Islet of Langerhans (tissue), 1 donor: ENCODE measurements at regions not wholly inside any gene's neighbourhood (a gene's known extent, or its start where the extent isn't known, plus 50 kb on each side); places are given as distances from the start of the nearest gene placed in this dataset.
A peak's percentile ranks its signal among the peaks of the same experiment; 100 is the strongest.

ENCODE experiments used
- FAIRE-seq: peaks from one replicate; lab custom pipeline; 2011; peaks lifted over from hg19 to GRCh38; lab: Jason Lieb, UNC

DNA sequence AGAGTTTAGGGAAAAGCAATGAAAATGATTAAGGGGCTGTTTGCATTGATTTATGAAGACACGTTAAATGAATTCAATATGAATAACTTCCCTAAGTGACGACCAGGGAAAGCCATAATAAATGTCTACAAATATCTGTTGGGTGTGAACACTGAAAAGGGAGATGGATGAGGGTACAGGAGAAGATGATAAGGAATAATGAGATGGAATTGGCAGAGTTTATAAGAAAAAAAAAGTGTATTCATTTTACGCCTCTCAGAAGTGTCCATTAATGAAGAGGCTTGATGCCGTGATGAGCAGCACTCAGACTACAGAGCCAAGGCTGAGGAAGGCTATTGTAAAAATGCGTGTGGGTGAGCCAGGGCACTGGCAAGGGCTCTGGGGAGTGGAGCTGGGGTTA lies 346.7 kb upstream of the AKR1E2 start:
- FAIRE-seq, result no peak

DNA sequence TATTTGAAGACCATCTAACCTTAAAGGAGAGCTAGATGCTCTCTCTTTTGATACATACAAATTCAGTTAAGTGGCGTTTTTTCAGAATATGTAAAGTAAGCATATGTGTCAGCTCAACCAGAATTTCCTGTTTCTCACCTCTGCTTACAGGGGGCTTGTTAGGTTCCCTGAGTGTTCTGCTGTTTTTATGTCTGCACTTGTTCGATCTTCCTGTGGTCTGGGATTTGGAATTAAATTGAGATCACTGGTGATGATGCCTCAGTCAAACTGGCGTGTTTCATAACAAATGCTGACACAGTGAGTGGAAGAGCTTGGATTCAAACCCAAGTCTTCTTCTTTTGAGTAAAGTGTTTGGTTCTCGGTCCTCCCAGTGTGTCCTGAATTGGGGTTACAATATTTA lies 348.3 kb upstream of the AKR1E2 start:
- no peak for FAIRE-seq

DNA sequence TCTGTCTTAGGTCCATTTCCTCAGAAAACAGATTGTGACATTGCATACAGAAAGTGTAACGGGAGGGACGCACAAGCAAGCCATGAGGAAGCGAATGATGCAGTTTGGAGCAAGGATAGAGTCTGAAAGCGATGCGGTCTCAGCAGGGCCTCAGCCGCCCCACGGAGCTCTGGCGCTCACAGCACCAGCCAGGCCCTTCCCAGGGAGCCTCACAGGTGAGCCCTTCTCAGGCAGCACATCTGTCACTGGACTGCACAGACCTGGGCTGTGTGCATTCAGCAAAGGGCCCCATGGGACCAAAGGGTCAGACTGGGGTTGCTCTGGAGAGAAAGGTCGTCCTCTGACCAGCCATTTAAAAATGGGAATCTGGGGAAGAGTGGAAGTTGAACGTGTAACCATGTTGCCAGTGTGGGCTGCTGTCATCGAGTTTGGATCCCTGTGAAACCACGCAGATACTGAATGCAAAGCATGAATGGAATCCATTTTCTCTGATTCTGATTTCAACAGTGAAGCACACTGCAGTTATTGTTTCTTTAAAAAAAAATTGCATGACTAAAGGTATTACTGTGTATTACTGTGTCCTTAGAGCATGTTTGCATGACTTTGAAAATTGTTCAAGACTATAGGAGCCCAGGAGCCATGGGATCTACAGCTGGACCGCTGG lies 350.0 kb upstream of the AKR1E2 start:
- no peak for FAIRE-seq

DNA sequence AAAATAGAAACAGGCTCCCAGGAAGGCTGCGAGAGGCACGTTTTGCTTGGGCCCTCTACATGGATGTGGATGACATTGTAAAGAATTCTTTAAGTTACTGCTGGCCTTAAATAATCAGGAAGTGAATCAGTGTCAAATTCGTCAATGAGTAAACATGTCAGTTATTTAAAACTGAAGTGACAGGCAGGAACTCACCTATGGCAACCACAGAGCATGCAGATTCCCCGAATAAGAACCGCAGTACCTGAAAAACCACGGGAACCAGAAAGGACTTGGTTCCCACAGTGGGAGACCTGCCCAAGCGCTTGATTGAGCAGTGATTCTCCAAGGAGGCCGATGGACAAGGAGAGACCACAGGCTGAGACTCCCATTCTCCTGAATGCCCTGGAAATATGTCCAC lies 351.2 kb upstream of the AKR1E2 start:
- FAIRE-seq, result no peak

DNA sequence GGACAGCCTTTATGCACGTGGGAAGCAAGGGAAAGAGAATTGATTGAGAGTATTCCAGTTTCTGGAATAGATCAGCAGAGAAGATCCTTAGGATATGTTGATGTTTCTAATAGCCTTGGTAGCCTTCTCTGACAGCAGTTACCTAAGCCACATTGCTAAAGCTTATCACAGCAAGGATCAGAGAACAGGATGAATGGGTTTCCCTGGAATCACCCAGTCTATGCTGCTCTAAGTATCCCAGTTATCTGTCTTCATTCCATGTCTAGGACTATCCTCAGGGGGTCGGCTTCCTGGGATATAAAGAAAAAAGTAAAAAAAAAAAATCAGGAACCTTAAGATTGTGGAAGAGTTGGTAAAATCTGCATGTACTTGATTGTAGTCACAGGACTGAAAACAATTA lies 352.0 kb upstream of the AKR1E2 start:
- FAIRE-seq, result no peak

DNA sequence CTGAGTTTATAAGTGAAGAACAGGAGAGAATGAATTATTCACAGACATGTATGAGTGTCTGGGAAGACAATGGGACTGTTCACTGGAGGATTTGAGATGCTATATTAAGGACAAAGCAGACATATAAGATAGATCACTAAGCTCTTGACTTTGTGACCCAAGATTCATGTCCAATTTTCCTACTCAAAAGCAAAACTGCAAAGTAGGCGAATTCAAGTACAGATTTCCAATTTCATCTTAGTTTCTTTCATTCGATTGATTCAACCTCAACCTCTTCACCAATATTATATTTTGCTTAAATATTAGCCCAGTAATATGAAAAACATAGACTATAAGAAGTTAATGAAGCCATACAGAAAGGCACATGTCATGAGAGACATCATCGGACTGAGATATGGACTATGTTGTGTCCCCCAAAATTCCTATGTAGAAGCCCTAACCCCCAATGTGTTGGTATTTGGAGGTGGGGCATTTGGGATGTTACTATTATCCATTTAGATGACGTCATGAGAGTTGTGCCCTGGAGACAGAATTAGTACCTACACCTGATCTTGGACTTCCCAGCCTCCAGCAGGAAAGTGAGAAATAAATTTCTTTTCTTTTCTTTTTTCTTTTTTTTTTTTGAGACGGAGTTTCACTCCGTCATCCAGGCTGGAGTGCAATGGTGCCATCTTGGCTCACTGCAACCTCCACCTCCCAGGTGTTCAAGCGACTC lies 353.7 kb upstream of the AKR1E2 start:
- no peak for FAIRE-seq

DNA sequence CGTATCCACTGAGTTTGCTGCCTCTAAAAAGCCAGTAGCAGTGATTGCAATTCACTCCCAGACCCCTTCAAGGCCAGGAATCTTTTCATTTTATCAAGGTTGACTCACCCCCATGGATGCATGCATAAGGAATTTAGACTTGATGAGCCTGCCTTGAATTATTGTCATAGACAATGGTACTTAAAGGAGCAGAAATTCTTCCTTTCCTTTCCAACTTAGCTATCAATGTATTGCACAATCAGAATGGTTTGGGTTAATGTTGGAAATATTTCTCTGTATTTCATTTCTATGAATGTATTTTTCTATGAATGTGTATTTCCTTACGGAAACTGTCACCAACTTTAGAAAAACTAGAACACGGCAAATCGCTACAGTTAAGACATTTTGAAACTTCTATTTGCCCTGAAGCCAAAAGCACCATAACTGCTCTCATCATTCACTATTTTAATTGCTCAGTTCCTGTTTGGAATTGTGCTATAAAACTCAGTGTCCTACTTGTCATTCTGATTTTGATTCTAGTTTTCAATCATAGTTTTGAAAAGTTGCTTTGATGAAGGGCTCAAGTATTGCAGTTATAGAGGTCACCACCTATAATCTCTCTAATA lies 355.7 kb upstream of the AKR1E2 start:
- no peak for FAIRE-seq

DNA sequence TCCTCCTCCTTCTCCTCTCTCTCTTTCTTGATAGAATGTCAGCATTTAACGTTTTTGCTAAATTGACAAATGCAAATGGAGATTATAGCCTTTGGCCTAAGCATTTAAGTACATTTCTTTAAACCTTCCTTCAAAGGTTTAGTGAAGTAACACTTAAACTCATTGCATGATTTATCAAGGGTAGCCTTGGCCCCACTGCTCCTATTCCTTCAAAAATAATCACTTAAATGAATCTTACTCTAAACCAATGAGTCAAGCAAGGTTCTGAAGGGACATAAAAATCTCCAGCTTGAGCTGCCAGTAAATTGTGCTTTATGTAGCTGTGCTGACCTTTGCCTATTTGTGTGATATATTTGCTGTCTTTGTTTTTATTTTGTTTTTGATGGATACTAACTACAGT lies 358.5 kb upstream of the AKR1E2 start:
- FAIRE-seq, result no peak

DNA sequence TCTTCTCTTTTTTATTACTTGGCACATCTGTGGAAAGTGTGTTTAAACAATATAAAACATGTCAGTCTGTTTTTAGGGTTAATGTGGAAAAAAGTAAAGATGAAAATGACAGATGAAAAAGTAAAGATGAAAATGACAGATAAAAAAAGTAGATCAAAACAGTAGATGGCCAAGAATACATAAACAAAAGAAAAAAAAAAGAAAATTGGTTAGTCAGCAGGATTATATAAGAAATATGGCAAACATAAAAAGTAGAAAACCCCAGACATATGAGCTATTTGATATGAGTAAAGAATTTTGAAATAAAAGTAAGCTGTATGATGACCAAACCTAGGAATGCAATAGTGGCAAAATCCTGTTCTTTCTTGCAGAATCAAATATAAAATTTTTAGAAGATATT lies 365.7 kb upstream of the AKR1E2 start:
- no peak for FAIRE-seq

DNA sequence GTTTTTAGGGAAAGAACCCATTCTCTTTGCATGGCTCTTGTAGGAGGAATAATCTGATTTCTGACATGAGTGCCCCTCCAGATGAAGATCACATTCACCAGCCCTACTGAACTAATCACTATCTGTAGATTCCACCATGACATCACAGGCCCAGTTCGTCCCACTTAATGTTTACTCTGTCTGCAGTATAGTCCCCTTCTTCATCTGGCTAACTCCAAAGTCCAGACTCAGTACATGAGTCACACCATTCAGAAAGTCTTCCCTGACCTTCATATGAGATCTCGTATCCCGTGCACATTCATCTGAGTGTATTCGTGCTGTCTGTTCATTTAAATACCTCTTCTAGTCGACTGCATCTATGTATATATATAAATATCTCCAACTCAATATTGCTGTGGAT lies 366.5 kb upstream of the AKR1E2 start:
- FAIRE-seq, result no peak

DNA sequence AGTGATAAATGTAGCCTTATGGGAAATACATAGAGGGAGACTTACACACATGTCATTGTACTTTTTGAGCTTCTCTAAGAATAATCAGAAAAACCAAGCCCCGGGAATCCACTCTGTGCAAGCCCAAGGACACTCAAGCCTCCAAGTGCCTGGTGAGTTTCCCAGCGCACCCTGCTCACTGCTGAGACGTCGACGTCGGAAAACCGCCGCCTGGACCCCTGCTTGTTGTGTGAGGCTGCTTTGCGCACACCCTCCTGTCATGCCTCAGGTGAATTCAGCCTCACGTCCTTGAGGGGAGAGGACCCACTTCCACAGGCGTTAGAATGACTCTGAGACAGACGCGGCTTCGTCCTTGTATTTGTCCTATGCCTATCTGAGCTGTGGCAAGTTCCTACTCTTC lies 368.4 kb upstream of the AKR1E2 start:
- FAIRE-seq, result no peak

DNA sequence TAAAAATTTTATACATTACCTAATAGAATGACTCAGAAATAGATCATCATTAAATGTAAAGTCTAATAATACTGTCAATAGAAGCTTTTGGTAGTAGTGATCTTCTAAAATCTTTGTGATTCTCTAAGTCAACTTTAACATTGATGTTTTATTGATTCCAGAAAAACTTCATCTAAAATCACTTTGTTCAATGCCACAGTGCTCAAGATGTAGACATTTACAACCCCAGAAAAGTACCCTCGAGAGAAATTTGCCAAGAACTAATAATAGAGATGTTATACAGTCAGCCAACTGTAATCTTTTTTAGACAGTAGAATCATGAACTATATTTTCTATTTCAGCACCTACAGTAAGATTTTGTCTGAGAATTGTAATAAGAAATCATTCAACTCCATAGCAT lies 369.2 kb upstream of the AKR1E2 start:
- FAIRE-seq, result no peak

DNA sequence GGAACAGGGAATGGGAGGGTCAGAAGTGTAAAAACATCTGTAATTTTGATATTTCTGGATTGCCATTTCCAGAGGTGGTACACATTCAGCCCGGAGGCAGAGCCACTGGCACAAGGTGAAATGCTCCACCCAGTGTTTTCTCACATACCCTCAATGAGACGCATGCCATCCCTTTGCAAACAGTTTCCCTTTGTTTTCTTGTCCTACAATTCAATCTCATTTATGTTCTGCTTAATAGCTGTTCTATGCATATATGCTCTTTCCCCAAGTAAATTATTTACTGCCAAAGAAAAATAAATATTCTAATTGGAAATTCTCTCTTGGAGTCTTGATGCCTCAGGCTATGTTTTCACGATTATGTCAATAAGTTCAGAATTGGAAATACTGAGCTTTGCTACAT lies 369.7 kb upstream of the AKR1E2 start:
- no peak for FAIRE-seq

DNA sequence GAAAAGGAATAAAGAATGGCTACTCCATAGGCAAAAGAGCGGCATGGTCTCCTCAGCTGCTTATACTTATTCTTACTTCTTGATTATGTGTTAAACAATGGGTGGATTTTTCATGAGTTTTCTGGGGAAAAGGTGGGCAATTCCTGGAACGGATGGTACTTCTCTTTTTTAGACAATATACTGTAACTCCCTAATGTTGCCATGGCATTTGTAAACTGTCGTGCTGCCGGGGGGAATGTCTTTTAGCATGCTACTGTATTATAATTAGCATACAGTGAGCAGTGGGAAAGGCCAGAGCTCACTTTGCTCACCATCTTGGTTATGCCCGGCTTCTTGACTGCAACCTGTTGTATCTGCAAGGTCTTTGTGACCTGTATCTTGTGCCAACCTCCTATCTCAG lies 372.1 kb upstream of the AKR1E2 start:
- no peak for FAIRE-seq

DNA sequence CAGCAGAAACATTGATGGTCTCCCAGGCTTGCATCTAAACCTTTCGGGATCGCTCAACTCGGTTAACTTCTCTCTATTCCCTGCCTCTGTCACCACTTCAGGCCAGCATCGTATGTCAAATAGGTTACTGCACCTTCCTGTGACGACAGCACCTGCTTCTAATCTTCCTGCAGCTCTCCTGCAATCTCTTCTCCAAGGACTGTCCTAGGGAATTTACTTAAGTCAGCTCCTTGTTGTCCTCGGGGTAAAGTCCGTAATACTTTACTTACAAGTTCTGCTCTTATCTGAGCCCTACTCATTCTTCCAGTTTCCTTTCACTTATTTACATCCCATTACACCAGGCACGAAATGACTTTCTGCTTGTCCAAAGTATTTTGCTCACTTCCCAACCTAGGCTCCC lies 372.7 kb upstream of the AKR1E2 start:
- no peak for FAIRE-seq

DNA sequence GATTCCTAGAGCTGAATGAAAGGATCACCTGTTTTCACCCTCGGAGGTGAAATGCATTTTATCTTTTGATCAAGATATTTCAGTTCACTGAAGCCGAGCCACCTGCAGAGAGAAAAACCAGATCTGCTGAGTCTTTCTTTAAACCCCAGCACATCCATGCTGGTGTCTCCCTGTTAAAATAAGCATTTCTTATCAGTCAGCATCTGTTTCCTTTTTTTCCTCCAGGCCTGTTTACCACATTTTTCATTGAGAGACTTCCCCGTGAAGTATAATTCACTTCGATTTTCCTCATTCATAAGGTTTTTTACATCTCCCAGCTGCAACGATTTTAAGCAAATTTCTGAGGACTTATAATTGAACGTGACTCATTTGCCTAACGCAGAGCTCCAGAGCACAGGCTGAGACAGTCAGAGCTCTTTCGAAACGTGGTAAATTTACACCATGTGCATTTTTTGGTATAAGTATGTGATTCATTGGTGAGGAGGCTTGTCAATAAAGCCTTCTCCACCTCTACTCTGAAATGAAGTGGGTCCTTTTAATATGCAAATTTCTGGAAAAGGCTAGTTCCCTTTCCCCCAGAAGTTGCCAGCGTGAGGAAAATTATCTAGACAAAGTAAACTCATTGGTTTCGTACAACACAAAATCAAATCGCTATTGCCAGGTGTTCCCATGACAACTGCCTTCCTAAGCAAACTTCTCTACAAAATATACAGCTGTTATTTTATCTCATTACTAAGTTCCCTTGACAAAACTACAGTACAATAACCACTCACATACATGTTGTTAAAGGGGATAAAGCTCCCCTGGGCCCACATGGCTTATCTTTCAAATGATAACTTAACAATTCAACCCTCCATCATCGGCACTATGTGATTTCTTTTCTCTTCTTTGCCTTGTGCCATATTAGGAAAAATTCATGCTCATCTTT lies 374.8 kb upstream of the AKR1E2 start:
- FAIRE-seq, result peak; percentile 69

DNA sequence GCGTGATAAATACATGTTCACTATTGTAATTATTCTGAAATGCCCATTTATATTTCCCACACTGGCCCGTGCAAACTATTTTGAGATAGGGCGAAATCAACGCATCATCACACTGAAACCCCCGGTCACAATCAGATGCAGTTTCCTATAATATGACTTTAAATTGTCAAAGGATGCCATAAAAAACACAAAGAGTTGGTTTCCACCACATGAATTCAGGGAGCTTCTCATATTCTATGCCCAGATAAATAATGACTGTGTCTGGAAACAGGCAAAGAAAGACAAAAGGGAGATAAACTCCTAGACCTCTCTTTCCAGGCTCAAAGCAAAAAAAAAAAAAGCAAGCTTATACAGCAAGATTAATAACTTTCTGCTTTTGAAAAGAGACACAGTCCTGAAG lies 375.8 kb upstream of the AKR1E2 start:
- no peak for FAIRE-seq

DNA sequence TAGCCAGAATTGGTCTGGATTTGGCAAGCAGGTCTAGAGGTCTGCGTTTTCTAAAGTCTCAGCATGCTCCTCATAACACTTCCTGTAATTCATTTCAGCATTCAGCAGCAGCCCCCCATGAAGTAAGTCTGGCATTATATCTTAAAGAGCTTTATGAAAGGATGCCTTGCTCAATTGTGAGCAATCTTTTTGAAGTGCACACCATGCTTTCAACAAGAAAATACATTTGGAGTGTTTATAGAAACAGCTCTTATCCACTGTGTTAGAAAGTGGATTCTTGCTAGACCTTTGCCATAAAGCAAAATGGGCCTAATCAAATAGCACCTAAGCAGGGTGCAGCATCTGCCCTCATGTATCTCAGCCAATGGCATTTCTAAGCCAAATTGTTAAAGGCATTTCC lies 378.0 kb upstream of the AKR1E2 start:
- FAIRE-seq, result no peak

DNA sequence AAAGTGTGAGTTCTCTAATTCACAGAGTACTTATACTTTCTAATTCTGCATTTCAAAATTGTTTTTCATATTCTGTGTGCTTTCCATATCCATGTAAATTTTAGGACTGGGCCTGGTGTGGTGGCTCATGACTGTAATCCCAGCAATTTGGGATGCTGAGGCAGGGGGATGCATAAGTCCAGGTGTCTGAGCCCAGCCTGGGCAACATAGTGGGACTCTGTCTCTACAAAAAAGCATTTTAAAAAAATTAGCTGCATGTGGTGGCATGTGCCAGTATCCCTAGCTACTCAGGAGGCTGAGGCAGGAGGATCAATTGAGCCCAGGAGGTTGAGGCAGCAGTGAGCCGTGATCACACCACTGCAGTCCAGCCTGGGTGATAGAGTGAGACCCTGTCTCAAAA lies 382.6 kb upstream of the AKR1E2 start:
- FAIRE-seq, result no peak

DNA sequence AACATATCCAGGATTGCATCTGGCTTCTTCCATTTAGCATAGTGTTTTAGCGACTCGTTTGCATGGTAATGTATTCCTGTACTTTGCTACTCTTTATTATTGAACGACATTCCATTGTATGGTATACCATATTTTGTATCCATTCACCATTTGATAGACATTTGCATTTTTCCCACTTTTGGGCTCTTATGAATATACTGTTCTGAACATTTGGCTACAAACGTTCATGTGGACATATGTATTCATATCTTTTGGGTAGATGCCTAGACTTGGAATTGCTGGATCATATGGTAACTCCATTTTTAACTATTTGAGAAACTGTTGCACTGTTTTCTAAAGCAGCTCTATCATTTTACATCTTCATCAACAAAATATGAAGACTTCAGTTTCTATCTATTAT lies 383.7 kb upstream of the AKR1E2 start:
- FAIRE-seq, result no peak

DNA sequence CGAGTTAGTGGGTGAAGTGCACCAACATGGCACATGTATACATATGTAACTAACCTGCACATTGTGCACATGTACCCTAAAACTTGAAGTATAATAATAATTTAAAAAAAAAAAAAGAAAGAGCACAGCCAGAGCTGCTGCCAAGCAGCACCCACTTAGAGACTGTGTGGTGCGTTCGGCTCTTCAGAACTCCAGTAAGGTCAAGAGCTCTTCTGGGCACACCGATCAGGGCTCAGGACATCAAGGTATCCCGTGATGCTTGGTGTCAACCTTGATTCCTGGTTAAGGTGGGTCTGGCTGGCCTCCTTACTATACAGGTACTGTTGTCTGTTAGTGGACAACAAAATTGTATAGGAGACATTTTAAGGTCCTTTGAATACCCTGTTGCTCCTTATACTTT lies 385.7 kb upstream of the AKR1E2 start:
- FAIRE-seq, result no peak

DNA sequence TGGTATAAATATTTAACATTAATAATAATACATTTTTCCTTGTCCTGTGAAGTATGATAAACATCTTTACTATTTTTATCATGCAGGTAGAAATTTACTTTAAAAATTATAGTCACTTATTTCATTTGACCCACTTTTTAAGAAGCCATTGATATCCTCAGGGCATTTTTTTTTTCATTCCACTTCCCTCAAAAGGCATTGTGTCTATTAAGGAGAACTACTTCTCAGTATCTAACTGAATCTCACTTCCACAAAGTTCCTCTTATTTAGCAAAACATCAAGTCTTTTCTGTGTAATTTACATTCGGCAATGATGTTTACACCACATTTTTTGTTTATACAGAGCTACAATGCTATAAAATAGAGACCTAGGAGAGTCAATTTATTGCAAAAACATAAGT lies 388.2 kb upstream of the AKR1E2 start:
- FAIRE-seq, result no peak

DNA sequence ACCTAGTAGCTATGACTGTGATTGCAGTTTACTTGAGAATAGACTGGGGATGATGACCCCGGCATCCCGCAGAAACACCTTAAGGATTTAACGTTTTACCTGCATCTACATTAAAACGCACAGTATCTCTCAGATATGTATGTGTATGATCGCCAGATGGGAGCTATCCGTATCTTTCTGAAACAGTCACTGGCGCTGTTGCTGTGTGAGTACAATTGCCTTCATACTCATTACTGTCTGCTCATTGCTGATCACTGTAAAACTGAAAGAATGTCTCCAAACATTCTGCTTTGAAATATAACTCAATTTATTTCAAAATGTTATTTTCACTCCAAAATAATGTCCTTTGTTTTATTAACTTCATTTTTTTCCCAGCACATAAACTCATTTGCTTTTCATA lies 388.9 kb upstream of the AKR1E2 start:
- no peak for FAIRE-seq
